MCF 10A (cell line): ENCODE measurements at regions not wholly inside any gene's neighbourhood (a gene's known extent, or its start where the extent isn't known, plus 50 kb on each side); places are given as distances from the start of the nearest gene placed in this dataset.
"Not testable (repeated sequence)": the region's sequence is repeated elsewhere in the genome, so short reads cannot be mapped to it uniquely, and the experiment has no call there.

Experiments
- BruUV-seq: library from RNA; stranded (reverse); fragments of 400-500 nt; replicated peaks from 2 replicates; lab custom pipeline; 2021; lab: Mats Ljungman, UMichigan
- CTCF ChIA-PET: fragments of 300-600 bp; sonication (Branson Sonifier 250); formaldehyde crosslinking; extraction: SDS; loops from one replicate; lab custom pipeline; 2021; ENCODE audit warnings: antibody characterized with exemption, inconsistent platforms; lab: Yijun Ruan, JAX
- POLR2A ChIA-PET: fragments of 300-600, 350-650 bp; sonication (Branson Sonifier 250); formaldehyde crosslinking; extraction: SDS; loops from one replicate; lab custom pipeline; 2020; ENCODE audit warnings: antibody characterized with exemption, inconsistent platforms; lab: Yijun Ruan, JAX
- DNase-seq: peaks from one replicate; pipeline ENCODE4 v3.0.0-alpha.2; 2018; ENCODE audit not compliant: unreplicated experiment
- H3K27ac Mint-ChIP-seq: one replicate; pipeline ENCODE4 v1.8.0; 2022; ENCODE audit warnings: mild to moderate bottlenecking, low read depth, mixed read lengths; ENCODE audit not compliant: unreplicated experiment
- H3K27me3 Mint-ChIP-seq: one replicate; pipeline ENCODE4 v1.8.0; 2022; ENCODE audit warnings: mixed read lengths; ENCODE audit not compliant: insufficient read depth, unreplicated experiment
- H3K36me3 Mint-ChIP-seq: one replicate; pipeline ENCODE4 v1.8.0; 2022; ENCODE audit warnings: mild to moderate bottlenecking, moderate library complexity, mixed read lengths; ENCODE audit not compliant: insufficient read depth, unreplicated experiment
- H3K4me1 Mint-ChIP-seq: one replicate; pipeline ENCODE4 v1.8.0; 2022; ENCODE audit warnings: mixed read lengths; ENCODE audit not compliant: insufficient read depth, unreplicated experiment
- H3K4me3 Mint-ChIP-seq: one replicate; pipeline ENCODE4 v1.8.0; 2022; ENCODE audit warnings: mild to moderate bottlenecking, moderate library complexity, mixed read lengths; ENCODE audit not compliant: unreplicated experiment
- H3K9me3 Mint-ChIP-seq: one replicate; pipeline ENCODE4 v1.8.0; 2022; ENCODE audit warnings: mixed read lengths; ENCODE audit not compliant: unreplicated experiment
- CTCF ChIP-seq: fragments of 200-600 bp; IDR thresholded peaks from one replicate; pipeline ENCODE4 v1.8.0; 2022; ENCODE audit warnings: antibody characterized with exemption, mild to moderate bottlenecking; ENCODE audit not compliant: unreplicated experiment
- intact Hi-C: fragments of 100-400 bp; cut with micrococcal nuclease; formaldehyde crosslinking; loops from 2 replicates; pipeline ENCODE4 v1.14.1; 2022

GRCh38 chr14:43308421-43309110 lies 1198.5 kb downstream of the FSCB start:
- CTCF ChIA-PET: no interaction called here
- TF ChIP-seq CTCF: no peak
- Mint-ChIP-seq H3K4me1 (peaks cover 7% of the 10 kb centered on the region), H3K4me3 (no peak overlapping the region), H3K9me3 (no peaks in the 10 kb centered on the region), H3K27ac (peak overlapping the region; percentile 23), H3K36me3 (no peaks in the 10 kb centered on the region), H3K27me3 (no peaks in the 10 kb centered on the region)
- peak; percentile 3 for DNase-seq
- no TSS peak for BruUV-seq
- POLR2A ChIA-PET: interaction anchor here (0.6 kb wide), 1 partner anchor 519 kb away, joined by 3 read pairs; no protein-coding TSS in a partner anchor
- intact Hi-C loops: no loop called here

- TF ChIP-seq CTCF: no peak
- no peak overlapping the region for H3K4me3 Mint-ChIP-seq
- BruUV-seq: no TSS peak
These were observed 1199.2 kb downstream of the FSCB start for GRCh38 chr14:43307836-43308235.

GRCh38 chr14:43306053-43306452 lies 1201.0 kb downstream of the FSCB start:
- Mint-ChIP-seq H3K27ac (no peak overlapping the region), H3K27me3 (no peaks in the 10 kb centered on the region), H3K4me3 (no peak overlapping the region), H3K4me1 (peaks cover 7% of the 10 kb centered on the region), H3K36me3 (no peaks in the 10 kb centered on the region), H3K9me3 (no peaks in the 10 kb centered on the region)
- CTCF ChIA-PET: interaction anchor here (0.6 kb wide), 1 partner anchor 497 kb away, joined by 3 read pairs; no protein-coding TSS in a partner anchor
- POLR2A ChIA-PET: no interaction called here
- DNase-seq: no peak
- intact Hi-C loops: no loop called here
- no TSS peak for BruUV-seq
- TF ChIP-seq CTCF: no peak

More at GRCh38 chr14:43307836-43308235, 1199.2 kb downstream of the FSCB start:
- no peaks in the 10 kb centered on the region for H3K36me3 Mint-ChIP-seq
- peaks cover 7% of the 10 kb centered on the region for H3K4me1 Mint-ChIP-seq
- CTCF ChIA-PET: no interaction called here
- H3K27ac Mint-ChIP-seq: no peak overlapping the region
- intact Hi-C loops: no loop called here
- H3K27me3 Mint-ChIP-seq: no peaks in the 10 kb centered on the region
- POLR2A ChIA-PET: interaction anchor here (0.6 kb wide), 1 partner anchor 50 kb away, joined by 3 read pairs; no protein-coding TSS in a partner anchor
- H3K9me3 Mint-ChIP-seq: no peaks in the 10 kb centered on the region
- DNase-seq: no peak

GRCh38 chr14:43297794-43298193 lies 1209.3 kb downstream of the FSCB start:
- intact Hi-C loops: no loop called here
- POLR2A ChIA-PET: no interaction called here

GRCh38 chr14:43296061-43296460 lies 1211.0 kb downstream of the FSCB start:
- CTCF ChIA-PET, H3K9me3 Mint-ChIP-seq, H3K4me1 Mint-ChIP-seq, POLR2A ChIA-PET, H3K36me3 Mint-ChIP-seq, H3K4me3 Mint-ChIP-seq, intact Hi-C loops, BruUV-seq, H3K27ac Mint-ChIP-seq, DNase-seq, H3K27me3 Mint-ChIP-seq: not testable (repeated sequence)

More at GRCh38 chr14:43297794-43298193, 1209.3 kb downstream of the FSCB start:
- CTCF ChIA-PET: no interaction called here
- no peaks in the 10 kb centered on the region for H3K36me3 Mint-ChIP-seq
- H3K27ac Mint-ChIP-seq: no peak overlapping the region
- BruUV-seq: no TSS peak
- no peaks in the 10 kb centered on the region for H3K4me1 Mint-ChIP-seq
- no peaks in the 10 kb centered on the region for H3K27me3 Mint-ChIP-seq
- TF ChIP-seq CTCF: no peak
- no peak overlapping the region for H3K4me3 Mint-ChIP-seq
- H3K9me3 Mint-ChIP-seq: peaks cover 8% of the 10 kb centered on the region
- no peak for DNase-seq
